PFSK-1 (cell line): ENCODE measurements at regions not wholly inside any gene's neighbourhood (a gene's known extent, or its start where the extent isn't known, plus 50 kb on each side); places are given as distances from the start of the nearest gene placed in this dataset.

Experiments used
- FOXP2 ChIP-seq: optimal IDR thresholded peaks from 2 replicates; pipeline ENCODE3; 2011; ENCODE audit warnings: borderline replicate concordance, control low read depth, inconsistent platforms; ENCODE audit not compliant: insufficient read depth; ENCODE audit errors: extremely low read length, extremely low read depth
- POLR2AphosphoS5 ChIP-seq: IDR thresholded peaks from 2 replicates; pipeline ENCODE4 v1.6.1; 2012; ENCODE audit warnings: low read depth, mild to moderate bottlenecking, control low read depth, low read length, moderate library complexity
- REST ChIP-seq, 2 experiments: IDR thresholded peaks; 2 replicates each; pipeline versions ENCODE4 v1.6.1 to v1.8.0; 2011 to 2012; ENCODE audit warnings: low read depth in 2 of 2, low read length in 2 of 2, control low read depth in 1 of 2, inconsistent platforms in 1 of 2, mild to moderate bottlenecking in 1 of 2, moderate library complexity in 1 of 2; ENCODE audit not compliant: insufficient read depth in 1 of 2
- SIN3A ChIP-seq: IDR thresholded peaks from 2 replicates; pipeline ENCODE4 v1.6.1; 2012; ENCODE audit warnings: mild to moderate bottlenecking, low read length, moderate library complexity, borderline replicate concordance; ENCODE audit not compliant: insufficient read depth
- TAF1 ChIP-seq: IDR thresholded peaks from 2 replicates; pipeline ENCODE4 v1.6.1; 2012; ENCODE audit warnings: low read length, control low read depth, borderline replicate concordance; ENCODE audit not compliant: insufficient read depth

GRCh38 chr6:20340068-20340848, 61.4 kb upstream of the E2F3 start:
- TF ChIP-seq TAF1 (no peak), REST (IDR thresholded peaks at IDR 0.05; ENCODE audit: insufficient read depth in 1 of 2, low read depth in 2 of 2, low read length in 2 of 2) (no peak), FOXP2 (no peak)

- TF ChIP-seq TAF1 (no peak), FOXP2 (no peak), POLR2AphosphoS5 (no peak), REST (IDR thresholded peaks at IDR 0.05; ENCODE audit: insufficient read depth in 1 of 2, low read depth in 2 of 2, low read length in 2 of 2) (no peak), SIN3A (no peak)
Measured at GRCh38 chr6:20341096-20341495, 60.6 kb upstream of the E2F3 start.

GRCh38 chr6:20341564-20341963, 60.1 kb upstream of the E2F3 start:
- TF ChIP-seq SIN3A (no peak), TAF1 (no peak), FOXP2 (no peak), REST (IDR thresholded peaks at IDR 0.05; ENCODE audit: insufficient read depth in 1 of 2, low read depth in 2 of 2, low read length in 2 of 2) (no peak), POLR2AphosphoS5 (no peak)

GRCh38 chr6:20348041-20348440, 53.6 kb upstream of the E2F3 start:
- TF ChIP-seq TAF1 (no peak), FOXP2 (no peak), POLR2AphosphoS5 (no peak), REST (IDR thresholded peaks at IDR 0.05; ENCODE audit: insufficient read depth in 1 of 2, low read depth in 2 of 2, low read length in 2 of 2) (no peak), SIN3A (no peak)

- TF ChIP-seq TAF1 (no peak), FOXP2 (no peak)
Measured at GRCh38 chr6:20349225-20349624, 52.5 kb upstream of the E2F3 start.
